ENCODE measurements at regions not wholly inside any gene's neighbourhood (a gene's known extent, or its start where the extent isn't known, plus 50 kb on each side); places are given as distances from the start of the nearest gene placed in this dataset.

GRCh38 chr6:165913676-165914570 is 250.9 kb upstream of the PDE10A start:
- no peaks in the 10 kb centered on the region for H3K27me3 ChIP-seq
- H3K4me3 ChIP-seq, result no peak overlapping the region
- intact Hi-C loops (cut with DNase I), result no loop called here
- no peak overlapping the region for H3K27ac ChIP-seq (replicated peaks in 1 of 4)
- H3K4me1 ChIP-seq, result peaks cover 0 to 4% (median 0%) of the 10 kb centered on the region in 4 donors
- 68% methylated on average over 8 of the region's 8 CpGs for WGBS
- H3K9me3 ChIP-seq, result no peaks in the 10 kb centered on the region
- no peaks in the 10 kb centered on the region for H3K36me3 ChIP-seq
- TF ChIP-seq EP300 (IDR thresholded peaks at IDR 0.05), result no peak
- TF ChIP-seq, protein P1, sequence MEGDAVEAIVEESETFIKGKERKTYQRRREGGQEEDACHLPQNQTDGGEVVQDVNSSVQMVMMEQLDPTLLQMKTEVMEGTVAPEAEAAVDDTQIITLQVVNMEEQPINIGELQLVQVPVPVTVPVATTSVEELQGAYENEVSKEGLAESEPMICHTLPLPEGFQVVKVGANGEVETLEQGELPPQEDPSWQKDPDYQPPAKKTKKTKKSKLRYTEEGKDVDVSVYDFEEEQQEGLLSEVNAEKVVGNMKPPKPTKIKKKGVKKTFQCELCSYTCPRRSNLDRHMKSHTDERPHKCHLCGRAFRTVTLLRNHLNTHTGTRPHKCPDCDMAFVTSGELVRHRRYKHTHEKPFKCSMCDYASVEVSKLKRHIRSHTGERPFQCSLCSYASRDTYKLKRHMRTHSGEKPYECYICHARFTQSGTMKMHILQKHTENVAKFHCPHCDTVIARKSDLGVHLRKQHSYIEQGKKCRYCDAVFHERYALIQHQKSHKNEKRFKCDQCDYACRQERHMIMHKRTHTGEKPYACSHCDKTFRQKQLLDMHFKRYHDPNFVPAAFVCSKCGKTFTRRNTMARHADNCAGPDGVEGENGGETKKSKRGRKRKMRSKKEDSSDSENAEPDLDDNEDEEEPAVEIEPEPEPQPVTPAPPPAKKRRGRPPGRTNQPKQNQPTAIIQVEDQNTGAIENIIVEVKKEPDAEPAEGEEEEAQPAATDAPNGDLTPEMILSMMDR (IDR thresholded peaks at IDR 0.05), result no peak
- no peak for TF ChIP-seq POLR2A (IDR thresholded peaks at IDR 0.05; ENCODE audit: low read depth)
- TF ChIP-seq POLR2AphosphoS5 (IDR thresholded peaks at IDR 0.05), result no peak
- no peak for DNase-seq (ENCODE audit: extremely low spot score)

- DNase-seq (ENCODE audit: extremely low spot score), result no peak
- Histone ChIP-seq H3K9me3 (no peaks in the 10 kb centered on the region), H3K36me3 (no peaks in the 10 kb centered on the region), H3K27me3 (no peaks in the 10 kb centered on the region), H3K4me3 (no peak overlapping the region), H3K4me1 (peaks cover 0 to 4% (median 0%) of the 10 kb centered on the region in 4 donors), H3K27ac (replicated peaks in 1 of 4) (no peak overlapping the region)
- 80% methylated on average over 11 of the region's 11 CpGs for WGBS
- intact Hi-C loops (cut with DNase I), result no loop called here
- TF ChIP-seq EP300 (IDR thresholded peaks at IDR 0.05), result no peak
- no peak for TF ChIP-seq POLR2AphosphoS5 (IDR thresholded peaks at IDR 0.05)
- no peak for TF ChIP-seq POLR2A (IDR thresholded peaks at IDR 0.05; ENCODE audit: low read depth)
- TF ChIP-seq, protein P1 (IDR thresholded peaks at IDR 0.05), result no peak
Measured at GRCh38 chr6:165910184-165910966, 247.3 kb upstream of the PDE10A start.

DNA sequence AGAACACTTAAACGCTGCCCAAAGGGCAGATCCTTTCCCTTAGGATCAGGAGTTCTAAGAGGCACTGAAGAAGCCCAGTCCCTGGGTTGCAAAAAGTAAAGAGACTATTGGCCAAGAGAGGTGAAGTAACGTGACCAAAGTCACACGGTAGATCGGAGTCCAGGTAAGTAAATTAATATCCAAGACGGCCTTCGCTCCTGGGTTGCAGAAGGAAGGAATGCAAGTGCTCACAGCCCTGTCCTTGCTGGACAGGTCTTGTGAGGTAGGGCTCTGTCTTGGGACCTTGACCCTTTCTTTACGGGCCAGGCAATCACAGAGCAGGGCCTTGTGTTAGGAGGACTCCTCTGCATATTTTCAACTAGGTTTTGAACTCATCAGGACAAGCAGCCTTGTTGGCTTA is 243.7 kb upstream of the PDE10A start:
- no peak overlapping the region for H3K27ac ChIP-seq (replicated peaks in 1 of 4)
- no peak for DNase-seq (ENCODE audit: extremely low spot score)
- no peaks in the 10 kb centered on the region for H3K9me3 ChIP-seq
- no peaks in the 10 kb centered on the region for H3K27me3 ChIP-seq
- H3K4me1 ChIP-seq, result no peaks in the 10 kb centered on the region
- intact Hi-C loops (cut with DNase I), result no loop called here
- no peak overlapping the region for H3K4me3 ChIP-seq
- TF ChIP-seq POLR2A (IDR thresholded peaks at IDR 0.05; ENCODE audit: low read depth) (no peak), POLR2AphosphoS5 (IDR thresholded peaks at IDR 0.05) (no peak), EP300 (IDR thresholded peaks at IDR 0.05) (no peak)
- TF ChIP-seq, protein P1 (IDR thresholded peaks at IDR 0.05), result no peak
- 90% methylated on average over 7 of the region's 7 CpGs for WGBS
- no peaks in the 10 kb centered on the region for H3K36me3 ChIP-seq

GRCh38 chr6:165905744-165906143 is 242.7 kb upstream of the PDE10A start:
- H3K4me3 ChIP-seq, result no peak overlapping the region
- 74% methylated on average over 2 of the region's 2 CpGs for WGBS
- no peak overlapping the region for H3K27ac ChIP-seq (replicated peaks in 1 of 4)
- DNase-seq (ENCODE audit: extremely low spot score), result no peak
- intact Hi-C loops (cut with DNase I), result no loop called here
- TF ChIP-seq POLR2A (IDR thresholded peaks at IDR 0.05; ENCODE audit: low read depth) (no peak), EP300 (IDR thresholded peaks at IDR 0.05) (no peak)
- no peaks in the 10 kb centered on the region for H3K27me3 ChIP-seq
- no peaks in the 10 kb centered on the region for H3K36me3 ChIP-seq
- H3K9me3 ChIP-seq, result no peaks in the 10 kb centered on the region
- H3K4me1 ChIP-seq, result no peaks in the 10 kb centered on the region

GRCh38 chr6:165900970-165901369 is 237.9 kb upstream of the PDE10A start:
- intact Hi-C loops (cut with DNase I), result no loop called here
- Histone ChIP-seq H3K27me3 (no peaks in the 10 kb centered on the region), H3K27ac (replicated peaks in 1 of 4) (no peak overlapping the region), H3K9me3 (no peaks in the 10 kb centered on the region), H3K36me3 (no peaks in the 10 kb centered on the region), H3K4me1 (no peaks in the 10 kb centered on the region), H3K4me3 (no peak overlapping the region)
- WGBS, result 69% methylated on average over 9 of the region's 10 CpGs
- TF ChIP-seq POLR2AphosphoS5 (IDR thresholded peaks at IDR 0.05), result no peak
- TF ChIP-seq EP300 (IDR thresholded peaks at IDR 0.05), result no peak
- TF ChIP-seq POLR2A (IDR thresholded peaks at IDR 0.05; ENCODE audit: low read depth), result no peak
- TF ChIP-seq, protein P1 (IDR thresholded peaks at IDR 0.05), result no peak
- DNase-seq (ENCODE audit: extremely low spot score), result no peak

Data from esophagus muscularis mucosa (tissue), 4 donors.